Dermis microvascular lymphatic vessel endothelial cell (primary cell): ENCODE measurements at regions not wholly inside any gene's neighbourhood (a gene's known extent, or its start where the extent isn't known, plus 50 kb on each side); places are given as distances from the start of the nearest gene placed in this dataset.

Experiments
- DNase-seq, 2 donors: peaks; one replicate each; pipeline versions ENCODE4 v3.0.0 to v3.0.0-alpha.2; 2010; ENCODE audit warnings: low read depth in 2 of 2

- DNase-seq, result no peak
Measured at GRCh38 chr12:45549337-45549902, 180.1 kb upstream of the ARID2 start.

DNA sequence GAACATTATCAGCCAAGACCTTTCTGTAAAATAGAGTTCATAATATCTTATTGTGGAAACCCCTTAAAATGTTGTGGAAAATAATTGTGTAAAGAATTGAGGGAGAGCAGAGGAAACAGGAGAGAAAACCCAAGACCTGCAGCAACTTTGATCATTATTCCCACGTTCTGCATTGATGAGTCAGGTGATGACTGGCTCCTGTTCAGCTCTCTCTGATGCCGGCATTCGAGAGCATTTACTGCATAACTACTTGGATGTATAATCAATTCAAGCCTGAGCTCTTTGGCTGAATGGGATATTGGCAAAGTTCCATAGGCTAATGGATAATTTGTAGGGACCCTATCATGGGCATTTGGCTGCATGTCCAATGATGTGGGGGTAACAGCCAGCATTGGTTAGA, 176.3 kb upstream of the ARID2 start:
- no peak for DNase-seq

GRCh38 chr12:45557016-45557415, 172.5 kb upstream of the ARID2 start:
- no peak for DNase-seq

DNA sequence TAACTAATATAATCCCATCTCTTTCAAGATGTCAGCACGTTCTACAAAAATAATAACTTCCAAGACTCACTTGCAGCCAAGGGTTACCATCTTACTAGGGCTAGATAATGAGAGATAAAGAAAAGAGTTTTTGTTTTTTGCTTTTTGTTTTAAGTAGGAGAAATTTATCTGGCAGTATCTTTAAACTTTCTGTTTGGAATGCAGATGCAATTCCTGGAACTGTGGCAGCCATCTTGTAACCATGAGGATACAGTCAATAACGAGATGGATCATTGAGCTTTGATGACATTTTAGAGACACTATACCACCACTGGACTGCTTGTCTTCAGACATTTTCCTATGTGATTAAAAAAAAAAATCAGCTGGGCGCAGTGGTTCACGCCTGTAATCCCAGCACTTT, 171.2 kb upstream of the ARID2 start:
- DNase-seq, result no peak

GRCh38 chr12:45559537-45559936, 170.0 kb upstream of the ARID2 start:
- no peak for DNase-seq

DNA sequence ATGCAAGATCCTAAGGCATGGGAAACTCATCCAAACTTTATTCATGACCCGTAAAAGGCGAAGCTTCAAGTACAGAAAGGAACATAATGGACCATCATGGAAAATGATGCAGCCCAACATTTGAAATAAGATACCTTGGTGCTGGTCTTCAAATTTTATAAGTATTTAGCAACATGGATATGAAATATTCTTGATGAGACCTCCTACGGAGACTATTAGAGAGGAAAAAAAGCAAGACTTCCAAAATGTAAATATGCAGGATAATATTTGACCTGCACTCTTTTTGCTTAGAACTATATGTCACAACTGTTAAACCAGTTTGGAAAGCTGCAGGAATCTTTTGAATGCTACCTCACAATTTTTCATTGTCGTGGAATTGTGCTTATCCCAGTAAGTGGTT, 168.8 kb upstream of the ARID2 start:
- DNase-seq, result no peak

DNA sequence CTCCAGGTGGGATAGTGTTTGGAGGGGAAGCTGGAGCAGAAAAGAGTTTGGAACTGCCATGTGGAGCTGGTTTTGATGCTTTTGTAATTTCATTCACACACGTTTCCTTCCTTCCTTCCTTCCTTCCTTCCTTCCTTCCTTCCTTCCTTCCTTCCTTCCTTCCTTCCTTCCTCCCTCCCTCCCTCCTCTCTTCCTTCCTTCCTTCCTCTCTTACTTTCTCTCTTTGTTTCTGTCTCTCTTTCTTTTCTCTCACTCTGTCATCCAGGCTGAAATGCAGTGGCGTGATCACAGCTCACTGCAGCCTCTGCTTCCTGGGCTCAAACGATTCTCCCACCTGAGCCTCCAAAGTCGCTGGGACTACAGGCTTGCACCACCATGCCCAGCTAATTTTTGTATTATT, 168.0 kb upstream of the ARID2 start:
- no peak for DNase-seq

DNA sequence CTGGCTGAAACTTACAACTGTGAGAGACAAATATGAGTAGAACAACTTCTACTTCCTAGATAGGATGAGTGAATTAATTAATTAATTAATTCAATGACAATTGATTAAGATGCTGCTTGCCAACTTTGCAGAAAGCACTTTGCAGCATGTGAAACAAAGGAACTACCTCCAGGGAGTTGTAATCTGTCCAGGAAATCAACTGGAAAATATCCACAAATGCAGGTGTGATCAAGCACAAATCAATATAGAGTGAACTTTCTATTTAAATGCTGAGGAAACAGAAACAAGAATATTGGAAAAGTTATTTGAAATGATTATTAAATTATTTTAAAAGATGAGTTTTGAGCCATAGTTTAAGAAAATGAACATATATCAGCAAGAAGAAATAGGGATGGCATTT, 163.9 kb upstream of the ARID2 start:
- no peak for DNase-seq

DNA sequence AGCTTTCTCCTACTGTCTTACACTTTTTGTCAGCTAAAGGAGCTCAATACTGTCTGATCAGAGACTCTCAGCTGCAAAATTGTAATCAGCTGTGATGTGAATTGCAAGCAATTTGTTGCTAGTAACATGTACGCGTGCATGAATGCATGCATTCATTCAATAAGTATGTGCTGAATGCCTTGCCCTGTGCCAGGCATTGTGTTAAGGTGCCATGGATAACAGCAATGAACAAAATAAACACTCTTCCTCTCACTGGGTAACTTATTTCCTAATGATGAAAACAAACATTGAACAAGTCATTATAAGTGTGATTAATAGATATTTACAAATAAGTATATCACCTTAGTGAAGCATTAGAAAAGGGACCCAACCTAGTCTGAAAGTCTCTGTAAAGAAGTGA, 163.2 kb upstream of the ARID2 start:
- DNase-seq, result no peak

- no peak for DNase-seq
Measured at GRCh38 chr12:45568808-45569207, 160.7 kb upstream of the ARID2 start.

DNA sequence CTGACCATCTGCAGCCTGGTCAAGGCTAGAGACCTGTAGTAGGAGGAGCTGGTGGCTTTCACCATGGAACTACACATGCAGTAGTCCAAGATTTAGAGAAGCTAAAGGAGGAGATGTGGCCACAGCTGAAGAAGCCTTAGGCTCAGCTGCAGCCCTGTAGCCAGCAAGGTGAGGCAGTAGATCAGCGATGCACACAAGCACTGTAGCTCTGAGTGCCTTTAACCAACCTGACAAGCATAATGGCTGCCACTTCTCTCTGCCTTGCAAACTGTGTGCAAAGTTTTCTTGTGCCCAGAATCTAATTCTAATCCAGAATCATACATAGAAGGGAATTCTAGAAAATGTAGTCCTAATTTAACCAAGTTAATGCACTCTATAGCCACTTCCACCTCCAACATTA, 159.0 kb upstream of the ARID2 start:
- DNase-seq, result no peak

DNA sequence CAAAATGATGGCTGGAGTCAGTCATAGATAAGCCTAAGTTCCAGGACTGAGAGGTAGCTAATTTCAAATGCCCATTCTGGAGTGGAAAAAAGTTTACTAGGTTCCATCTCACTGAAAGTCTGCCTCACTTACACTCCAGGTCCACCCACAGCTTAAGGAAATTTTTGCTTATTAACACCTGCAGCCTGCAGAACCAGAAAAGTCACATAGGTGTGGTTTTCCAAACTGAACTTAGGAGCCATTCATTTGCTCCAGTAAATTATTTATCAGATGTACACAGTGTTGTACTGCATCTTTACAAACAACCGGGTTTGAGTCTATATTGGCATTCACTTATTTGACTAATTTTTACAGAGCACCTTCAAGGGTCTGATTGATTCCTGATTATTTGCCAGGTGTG, 157.4 kb upstream of the ARID2 start:
- DNase-seq, result no peak

DNA sequence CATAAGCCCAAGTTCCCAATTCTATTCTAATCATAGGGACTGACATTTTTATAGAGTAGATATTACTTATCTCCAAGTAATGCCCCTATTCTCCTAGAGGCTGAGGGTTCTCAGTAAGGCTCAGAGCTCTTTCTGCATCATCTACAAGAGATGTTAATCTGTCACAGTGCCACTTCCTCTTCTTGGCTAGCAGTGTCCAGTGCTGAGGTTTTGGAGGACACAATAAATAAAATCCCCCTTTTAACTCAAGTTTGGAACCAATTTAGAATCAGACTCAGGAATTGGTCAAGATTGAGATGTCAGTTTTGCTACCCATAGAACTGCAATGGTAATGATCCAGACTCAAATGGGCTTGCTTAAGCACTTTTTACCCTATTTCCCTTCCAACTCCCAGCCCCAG, 154.1 kb upstream of the ARID2 start:
- no peak for DNase-seq

DNA sequence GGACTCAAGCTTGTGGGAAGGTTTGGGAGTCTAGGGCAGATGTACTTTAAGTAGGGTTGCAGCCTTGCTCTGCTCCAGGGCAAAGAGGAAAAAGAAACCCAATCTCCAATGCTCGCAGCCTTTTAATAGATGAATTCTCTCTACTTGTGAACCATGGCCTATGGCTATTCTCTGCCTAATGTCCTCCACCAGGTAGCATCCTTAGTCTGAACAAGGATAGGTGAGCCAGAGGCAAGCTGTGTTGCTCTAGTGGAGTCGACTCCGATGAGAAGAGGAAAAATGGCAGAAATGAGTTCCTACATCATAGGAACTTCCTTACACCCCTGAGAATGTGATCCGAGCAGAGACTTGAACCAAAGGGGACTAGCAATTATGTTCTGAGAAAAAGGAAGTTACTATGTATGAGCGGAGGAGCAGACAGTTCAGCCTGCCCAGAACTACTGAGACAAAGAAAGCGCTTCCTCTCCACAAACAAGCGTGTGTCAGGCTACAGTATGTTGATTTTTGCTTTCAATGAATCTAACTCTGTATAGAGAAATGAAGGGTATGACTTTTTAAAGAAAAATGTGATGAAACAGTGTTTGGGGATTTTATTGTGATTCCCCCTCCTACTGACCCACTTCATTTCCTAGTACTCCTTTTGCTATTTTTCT, 153.6 kb upstream of the ARID2 start:
- DNase-seq, result no peak

GRCh38 chr12:45577844-45578399, 151.6 kb upstream of the ARID2 start:
- DNase-seq, result no peak

- DNase-seq, result no peak
Measured at GRCh38 chr12:45580356-45580969, 149.0 kb upstream of the ARID2 start.

DNA sequence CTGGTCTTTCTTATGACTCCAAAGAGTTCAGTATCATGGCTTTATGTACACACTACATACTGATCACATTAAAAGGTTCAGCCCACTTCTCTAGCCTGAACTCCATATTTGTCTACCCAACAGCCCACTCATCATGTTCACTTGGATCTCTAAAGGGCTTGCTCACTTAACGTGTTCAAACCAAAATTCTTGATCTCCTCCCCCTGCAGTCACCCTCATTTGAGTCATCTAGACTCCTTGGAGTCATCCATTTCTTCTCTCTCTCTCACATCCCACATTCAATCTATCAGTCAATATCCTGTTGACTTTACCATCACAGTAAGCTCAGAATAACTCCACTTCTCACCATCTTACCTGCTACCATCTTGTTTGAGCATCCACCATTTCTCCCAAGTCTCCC, 148.4 kb upstream of the ARID2 start:
- no peak for DNase-seq

DNA sequence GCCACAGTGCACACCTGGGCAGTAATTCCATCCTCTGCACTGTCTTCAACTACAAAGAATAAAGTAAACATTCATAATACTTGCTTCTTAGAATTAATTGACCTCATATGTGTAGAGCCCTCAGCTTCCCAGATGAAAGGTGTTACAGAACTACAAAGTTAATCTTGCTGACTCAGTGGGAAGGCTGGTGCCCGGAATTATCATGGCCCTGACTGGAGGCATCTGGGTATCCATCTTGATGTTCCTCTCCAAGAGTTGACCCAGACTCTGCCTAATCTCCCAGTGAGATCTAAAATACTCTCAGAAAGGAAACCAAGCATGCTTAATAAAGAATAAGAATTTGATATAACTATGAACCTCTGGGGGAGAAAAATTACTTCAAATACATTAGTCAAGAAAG, 147.0 kb upstream of the ARID2 start:
- DNase-seq, result no peak

GRCh38 chr12:45582986-45583659, 146.4 kb upstream of the ARID2 start:
- no peak for DNase-seq

GRCh38 chr12:45584336-45584735, 145.2 kb upstream of the ARID2 start:
- no peak for DNase-seq

GRCh38 chr12:45585522-45586230, 143.8 kb upstream of the ARID2 start:
- no peak for DNase-seq

GRCh38 chr12:45586486-45586885, 143.0 kb upstream of the ARID2 start:
- no peak for DNase-seq
